Tibial nerve (tissue), 4 donors: ENCODE measurements at regions not wholly inside any gene's neighbourhood (a gene's known extent, or its start where the extent isn't known, plus 50 kb on each side); places are given as distances from the start of the nearest gene placed in this dataset.

Experiments used
- EP300 ChIP-seq, 2 donors: sonication (generic); formaldehyde crosslinking; IDR thresholded peaks; one replicate each; pipeline ENCODE4 v1.6.1; 2017; ENCODE audit warnings: antibody characterized with exemption in 2 of 2, mild to moderate bottlenecking in 1 of 2
- TF ChIP-seq, protein P1 (sequence below), 5 experiments: fragments of 200-600 bp in 3 of 5; fragments of 450-650 bp in 2 of 5; sonication (generic) in 3 of 5; IDR thresholded peaks; one replicate each; pipeline ENCODE4 v1.5.1; 2016 to 2019; ENCODE audit warnings: antibody characterized with exemption in 5 of 5, mild to moderate bottlenecking in 3 of 5, moderate library complexity in 2 of 5

DNA sequence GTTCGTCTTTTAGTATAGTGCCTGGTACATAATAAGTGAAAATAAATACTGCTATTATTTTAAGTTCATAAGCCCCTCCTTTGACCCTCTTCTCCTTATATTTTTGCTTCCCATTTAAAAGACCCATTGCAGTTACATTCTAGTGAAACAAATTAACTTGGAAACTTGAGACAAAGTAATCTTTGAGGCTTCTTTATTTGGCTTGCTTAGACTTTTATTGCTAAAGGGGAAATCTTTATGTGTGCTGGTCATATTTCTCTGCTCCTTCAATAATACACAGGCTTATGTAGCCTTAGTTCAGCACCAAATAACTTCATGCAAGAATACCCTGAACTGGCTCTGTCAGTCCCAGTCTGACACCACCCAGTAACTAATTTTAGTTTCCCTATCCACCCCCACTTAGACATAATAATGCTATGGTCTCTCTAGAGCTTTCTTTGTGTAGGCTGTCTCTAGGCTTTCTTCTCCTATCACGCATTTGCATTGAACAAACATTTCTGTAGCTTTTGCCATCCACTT, 257.8 kb downstream of the OMA1 start:
- TF ChIP-seq, protein P1, sequence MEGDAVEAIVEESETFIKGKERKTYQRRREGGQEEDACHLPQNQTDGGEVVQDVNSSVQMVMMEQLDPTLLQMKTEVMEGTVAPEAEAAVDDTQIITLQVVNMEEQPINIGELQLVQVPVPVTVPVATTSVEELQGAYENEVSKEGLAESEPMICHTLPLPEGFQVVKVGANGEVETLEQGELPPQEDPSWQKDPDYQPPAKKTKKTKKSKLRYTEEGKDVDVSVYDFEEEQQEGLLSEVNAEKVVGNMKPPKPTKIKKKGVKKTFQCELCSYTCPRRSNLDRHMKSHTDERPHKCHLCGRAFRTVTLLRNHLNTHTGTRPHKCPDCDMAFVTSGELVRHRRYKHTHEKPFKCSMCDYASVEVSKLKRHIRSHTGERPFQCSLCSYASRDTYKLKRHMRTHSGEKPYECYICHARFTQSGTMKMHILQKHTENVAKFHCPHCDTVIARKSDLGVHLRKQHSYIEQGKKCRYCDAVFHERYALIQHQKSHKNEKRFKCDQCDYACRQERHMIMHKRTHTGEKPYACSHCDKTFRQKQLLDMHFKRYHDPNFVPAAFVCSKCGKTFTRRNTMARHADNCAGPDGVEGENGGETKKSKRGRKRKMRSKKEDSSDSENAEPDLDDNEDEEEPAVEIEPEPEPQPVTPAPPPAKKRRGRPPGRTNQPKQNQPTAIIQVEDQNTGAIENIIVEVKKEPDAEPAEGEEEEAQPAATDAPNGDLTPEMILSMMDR (IDR thresholded peaks at IDR 0.05), result no peak
- TF ChIP-seq EP300 (IDR thresholded peaks at IDR 0.05), result no peak
